Nephron (organoid): ENCODE measurements at regions not wholly inside any gene's neighbourhood (a gene's known extent, or its start where the extent isn't known, plus 50 kb on each side); places are given as distances from the start of the nearest gene placed in this dataset.

Experiments used
- H3K27ac Mint-ChIP-seq, 3 experiments: 2 replicates each; pipeline ENCODE4 v1.8.0; 2020; ENCODE audit warnings: mixed read lengths in 3 of 3, mild to moderate bottlenecking in 2 of 3, moderate library complexity in 1 of 3
- H3K27me3 Mint-ChIP-seq: 2 replicates; pipeline ENCODE4 v1.8.0; 2021; ENCODE audit warnings: low read depth, mild to moderate bottlenecking, moderate library complexity, mixed read lengths
- H3K36me3 Mint-ChIP-seq: 2 replicates; pipeline ENCODE4 v1.8.0; 2020; ENCODE audit warnings: low read depth, mixed read lengths
- H3K4me1 Mint-ChIP-seq: 2 replicates; pipeline ENCODE4 v1.8.0; 2020; ENCODE audit warnings: mixed read lengths
- H3K4me3 Mint-ChIP-seq, 3 experiments: 2 replicates each; pipeline ENCODE4 v1.8.0; 2020; ENCODE audit warnings: mild to moderate bottlenecking in 3 of 3, mixed read lengths in 3 of 3, moderate library complexity in 2 of 3
- H3K9me3 Mint-ChIP-seq: 2 replicates; pipeline ENCODE4 v1.8.0; 2020; ENCODE audit warnings: mixed read lengths
- TF ChIP-seq, protein P1 (sequence below), 3 experiments: fragments of 200-600 bp; sonication (generic); IDR thresholded peaks; one replicate each; pipeline ENCODE4 v1.5.0; 2021; ENCODE audit warnings: antibody characterized with exemption in 3 of 3; ENCODE audit not compliant: unreplicated experiment in 3 of 3

DNA sequence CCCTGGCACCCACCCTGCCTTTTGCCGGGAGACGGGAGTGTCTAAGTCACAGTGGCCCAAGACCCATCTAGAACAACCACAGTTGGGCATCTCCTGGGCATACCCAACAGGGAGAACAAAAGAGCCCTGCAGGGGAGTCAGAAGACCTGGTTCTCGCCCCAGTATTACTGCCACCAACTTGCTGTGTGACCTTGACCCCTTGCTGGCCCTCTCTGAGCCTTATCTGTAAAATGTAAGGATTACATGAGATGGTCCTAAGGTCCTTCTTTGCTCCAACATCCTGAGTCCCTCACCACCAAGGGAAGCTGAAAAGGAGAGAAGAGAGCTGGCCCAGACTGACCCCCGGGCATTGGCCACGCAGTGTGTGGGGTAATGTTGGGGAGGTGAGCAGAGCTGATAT lies 119.0 kb downstream of the CCT6B start:
- Mint-ChIP-seq H3K4me3 (no peak overlapping the region), H3K27me3 (peaks cover 24% of the 10 kb centered on the region), H3K4me1 (no peaks in the 10 kb centered on the region), H3K27ac (no peak overlapping the region), H3K9me3 (no peaks in the 10 kb centered on the region), H3K36me3 (no peaks in the 10 kb centered on the region)
- TF ChIP-seq, protein P1, sequence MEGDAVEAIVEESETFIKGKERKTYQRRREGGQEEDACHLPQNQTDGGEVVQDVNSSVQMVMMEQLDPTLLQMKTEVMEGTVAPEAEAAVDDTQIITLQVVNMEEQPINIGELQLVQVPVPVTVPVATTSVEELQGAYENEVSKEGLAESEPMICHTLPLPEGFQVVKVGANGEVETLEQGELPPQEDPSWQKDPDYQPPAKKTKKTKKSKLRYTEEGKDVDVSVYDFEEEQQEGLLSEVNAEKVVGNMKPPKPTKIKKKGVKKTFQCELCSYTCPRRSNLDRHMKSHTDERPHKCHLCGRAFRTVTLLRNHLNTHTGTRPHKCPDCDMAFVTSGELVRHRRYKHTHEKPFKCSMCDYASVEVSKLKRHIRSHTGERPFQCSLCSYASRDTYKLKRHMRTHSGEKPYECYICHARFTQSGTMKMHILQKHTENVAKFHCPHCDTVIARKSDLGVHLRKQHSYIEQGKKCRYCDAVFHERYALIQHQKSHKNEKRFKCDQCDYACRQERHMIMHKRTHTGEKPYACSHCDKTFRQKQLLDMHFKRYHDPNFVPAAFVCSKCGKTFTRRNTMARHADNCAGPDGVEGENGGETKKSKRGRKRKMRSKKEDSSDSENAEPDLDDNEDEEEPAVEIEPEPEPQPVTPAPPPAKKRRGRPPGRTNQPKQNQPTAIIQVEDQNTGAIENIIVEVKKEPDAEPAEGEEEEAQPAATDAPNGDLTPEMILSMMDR (IDR thresholded peaks at IDR 0.05; ENCODE audit: unreplicated experiment in 3 of 3): no peak

DNA sequence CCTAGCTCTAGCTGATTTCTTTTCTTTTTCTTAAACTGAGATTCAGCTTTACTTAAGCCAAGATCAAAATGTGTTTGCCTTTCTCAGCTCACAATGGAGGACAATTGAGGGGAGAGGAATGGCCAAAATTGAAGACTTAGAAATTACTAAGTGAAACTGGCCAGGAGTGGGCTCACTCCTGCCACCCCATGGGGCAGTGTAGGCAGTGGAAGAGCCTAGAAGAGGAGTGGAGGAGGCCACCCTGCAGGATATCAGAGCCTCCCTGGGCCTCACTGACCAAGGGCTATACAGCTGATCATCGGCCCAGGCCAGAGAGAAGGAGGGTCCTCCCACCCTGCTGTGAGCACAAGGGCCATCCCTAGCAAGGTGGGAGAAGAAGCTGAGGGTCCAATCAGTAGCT lies 119.8 kb downstream of the CCT6B start:
- Mint-ChIP-seq H3K27me3 (peaks cover 26% of the 10 kb centered on the region), H3K9me3 (no peaks in the 10 kb centered on the region), H3K36me3 (no peaks in the 10 kb centered on the region), H3K4me1 (no peaks in the 10 kb centered on the region), H3K4me3 (no peak overlapping the region), H3K27ac (no peak overlapping the region)
- TF ChIP-seq, protein P1 (IDR thresholded peaks at IDR 0.05; ENCODE audit: unreplicated experiment in 3 of 3): no peak

- H3K4me3 Mint-ChIP-seq: no peak overlapping the region
- no peak overlapping the region for H3K27ac Mint-ChIP-seq
- H3K4me1 Mint-ChIP-seq: no peaks in the 10 kb centered on the region
- H3K27me3 Mint-ChIP-seq: peaks cover 24% of the 10 kb centered on the region
- no peaks in the 10 kb centered on the region for H3K9me3 Mint-ChIP-seq
- TF ChIP-seq, protein P1 (IDR thresholded peaks at IDR 0.05; ENCODE audit: unreplicated experiment in 3 of 3): no peak
- no peaks in the 10 kb centered on the region for H3K36me3 Mint-ChIP-seq
Measured at GRCh38 chr17:34840750-34841149, 120.5 kb downstream of the CCT6B start.

DNA sequence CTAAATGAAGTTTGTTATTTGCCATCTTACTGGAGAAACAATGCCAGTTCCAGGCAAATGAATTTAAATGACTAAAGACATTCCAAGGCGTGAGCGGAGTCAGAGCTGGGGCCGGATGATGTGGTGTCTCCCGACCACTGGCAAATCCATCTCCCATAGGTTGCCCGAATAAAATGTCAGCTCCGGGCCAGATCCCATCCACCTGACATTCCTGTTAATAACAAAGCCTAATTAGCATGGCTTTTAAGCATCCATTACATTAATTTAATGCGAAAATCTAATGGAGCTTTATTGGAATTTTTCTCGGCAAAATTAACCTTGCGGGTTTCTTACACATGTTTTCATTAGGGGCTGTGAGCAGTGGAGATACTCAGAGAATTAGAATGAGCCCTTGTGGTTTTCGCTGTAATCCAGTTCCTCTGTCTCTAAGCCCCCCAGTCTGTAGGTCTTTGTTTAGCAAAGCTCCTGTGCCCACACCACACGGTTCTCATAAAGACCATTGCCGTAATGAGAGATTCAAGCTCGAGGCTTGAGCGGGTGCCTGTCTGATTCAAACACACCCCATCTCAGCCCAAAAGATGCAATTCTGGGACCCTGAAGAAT lies 123.3 kb downstream of the CCT6B start:
- no peak overlapping the region for H3K27ac Mint-ChIP-seq
- no peaks in the 10 kb centered on the region for H3K36me3 Mint-ChIP-seq
- H3K9me3 Mint-ChIP-seq: no peaks in the 10 kb centered on the region
- no peaks in the 10 kb centered on the region for H3K4me1 Mint-ChIP-seq
- peaks cover 24% of the 10 kb centered on the region for H3K27me3 Mint-ChIP-seq
- H3K4me3 Mint-ChIP-seq: no peak overlapping the region
- TF ChIP-seq, protein P1 (IDR thresholded peaks at IDR 0.05; ENCODE audit: unreplicated experiment in 3 of 3): no peak

- H3K4me1 Mint-ChIP-seq: no peaks in the 10 kb centered on the region
- H3K9me3 Mint-ChIP-seq: no peaks in the 10 kb centered on the region
- H3K27me3 Mint-ChIP-seq: peaks cover 12% of the 10 kb centered on the region
Measured at GRCh38 chr17:34832376-34832775, 128.9 kb downstream of the CCT6B start.

DNA sequence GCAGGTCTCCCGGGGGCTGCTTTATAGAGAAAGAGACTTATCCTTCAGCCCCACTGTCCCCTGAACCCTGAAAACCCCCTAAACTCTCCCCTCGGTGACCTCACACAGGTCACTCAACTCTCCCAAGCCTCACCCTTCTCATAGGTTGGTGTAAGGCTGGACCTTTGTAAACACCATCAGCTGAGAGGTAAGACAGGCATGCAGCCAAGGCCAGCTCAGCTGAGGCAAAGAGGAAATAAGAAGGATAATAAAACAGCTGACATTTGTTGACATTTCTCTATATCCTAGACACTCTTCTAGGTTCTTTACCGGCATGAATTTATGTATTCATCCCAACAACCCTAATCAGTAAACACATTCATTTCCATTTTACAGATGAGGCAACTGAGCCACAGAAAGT lies 134.3 kb downstream of the CCT6B start:
- Mint-ChIP-seq H3K27me3 (peaks cover 20% of the 10 kb centered on the region), H3K4me1 (no peaks in the 10 kb centered on the region), H3K27ac (no peak overlapping the region), H3K9me3 (no peaks in the 10 kb centered on the region), H3K4me3 (no peak overlapping the region), H3K36me3 (no peaks in the 10 kb centered on the region)
- TF ChIP-seq, protein P1 (IDR thresholded peaks at IDR 0.05; ENCODE audit: unreplicated experiment in 3 of 3): no peak

More at GRCh38 chr17:34832376-34832775, 128.9 kb downstream of the CCT6B start:
- no peak overlapping the region for H3K4me3 Mint-ChIP-seq
- no peak overlapping the region for H3K27ac Mint-ChIP-seq
- H3K36me3 Mint-ChIP-seq: no peaks in the 10 kb centered on the region
- TF ChIP-seq, protein P1 (IDR thresholded peaks at IDR 0.05; ENCODE audit: unreplicated experiment in 3 of 3): no peak
